RKO (cell line): ENCODE measurements at regions not wholly inside any gene's neighbourhood (a gene's known extent, or its start where the extent isn't known, plus 50 kb on each side); places are given as distances from the start of the nearest gene placed in this dataset.

Experiments used
- DNase-seq: peaks from one replicate; pipeline ENCODE4 v3.0.0-alpha.2; 2016; ENCODE audit warnings: low spot score

GRCh38 chr4:18859468-18859867, 837.9 kb upstream of the LCORL start:
- no peak for DNase-seq

- no peak for DNase-seq
Observed at GRCh38 chr4:18858229-18858922, 836.8 kb upstream of the LCORL start.

- DNase-seq, result no peak
Observed at GRCh38 chr4:18850867-18851266, 829.3 kb upstream of the LCORL start.

- DNase-seq, result no peak
Observed at GRCh38 chr4:18847249-18847890, 825.8 kb upstream of the LCORL start.

GRCh38 chr4:18846313-18846712, 824.8 kb upstream of the LCORL start:
- no peak for DNase-seq

GRCh38 chr4:18844726-18845125, 823.2 kb upstream of the LCORL start:
- no peak for DNase-seq

GRCh38 chr4:18842431-18842830, 820.9 kb upstream of the LCORL start:
- DNase-seq, result no peak

GRCh38 chr4:18840481-18840880, 818.9 kb upstream of the LCORL start:
- no peak for DNase-seq

- DNase-seq, result no peak
Observed at GRCh38 chr4:18816228-18816895, 794.8 kb upstream of the LCORL start.

- DNase-seq, result no peak
Observed at GRCh38 chr4:18815779-18816173, 794.2 kb upstream of the LCORL start.

GRCh38 chr4:18815081-18815778, 793.7 kb upstream of the LCORL start:
- no peak for DNase-seq

- DNase-seq, result no peak
Observed at GRCh38 chr4:18813771-18814170, 792.2 kb upstream of the LCORL start.

GRCh38 chr4:18813055-18813454, 791.5 kb upstream of the LCORL start:
- no peak for DNase-seq

GRCh38 chr4:18803781-18804180, 782.2 kb upstream of the LCORL start:
- DNase-seq, result no peak

GRCh38 chr4:18798123-18798522, 776.6 kb upstream of the LCORL start:
- peak; percentile 4 for DNase-seq

- DNase-seq, result no peak
Observed at GRCh38 chr4:18795794-18796193, 774.2 kb upstream of the LCORL start.

GRCh38 chr4:18777190-18777930, 755.8 kb upstream of the LCORL start:
- DNase-seq, result no peak

- no peak for DNase-seq
Observed at GRCh38 chr4:18767921-18768320, 746.4 kb upstream of the LCORL start.

GRCh38 chr4:18756671-18757070, 735.1 kb upstream of the LCORL start:
- no peak for DNase-seq

GRCh38 chr4:18754180-18754579, 732.6 kb upstream of the LCORL start:
- no peak for DNase-seq

GRCh38 chr4:18751083-18751482, 729.5 kb upstream of the LCORL start:
- no peak for DNase-seq

- DNase-seq, result no peak
Observed at GRCh38 chr4:18749391-18749790, 727.8 kb upstream of the LCORL start.
